Kidney (tissue), 13 donors: ENCODE measurements at regions not wholly inside any gene's neighbourhood (a gene's known extent, or its start where the extent isn't known, plus 50 kb on each side); places are given as distances from the start of the nearest gene placed in this dataset.

Experiments
- DNase-seq, 5 donors: peaks; one replicate each; pipeline ENCODE4 v3.0.0-alpha.2; 2013 to 2020
- FAIRE-seq: peaks from 2 replicates; lab custom pipeline; 2012; peaks lifted over from hg19 to GRCh38; lab: Jason Lieb, UNC
- H3K27ac ChIP-seq, 2 donors: one replicate each; pipeline ENCODE4 v1.7.0; 2013; ENCODE audit warnings: low read depth in 2 of 2, low read length in 2 of 2, inconsistent platforms in 1 of 2
- H3K27me3 ChIP-seq: one replicate; pipeline ENCODE4 v1.7.1; 2013; ENCODE audit warnings: low read length, inconsistent platforms; ENCODE audit not compliant: control insufficient read depth, insufficient read depth
- H3K36me3 ChIP-seq, 3 donors: one replicate each; pipeline versions ENCODE4 v1.7.0 to v1.7.1; 2013; ENCODE audit warnings: low read length in 3 of 3, control low read depth in 1 of 3, inconsistent platforms in 1 of 3; ENCODE audit not compliant: insufficient read depth in 3 of 3, control insufficient read depth in 2 of 3
- H3K4me1 ChIP-seq, 3 donors: one replicate each; pipeline versions ENCODE4 v1.7.0 to v1.7.1; 2013; ENCODE audit warnings: low read length in 3 of 3, inconsistent platforms in 1 of 3, low read depth in 1 of 3; ENCODE audit not compliant: control insufficient read depth in 2 of 3, insufficient read depth in 2 of 3
- H3K4me3 ChIP-seq, 3 donors: one replicate each; pipeline versions ENCODE4 v1.7.0 to v1.8.1; 2013; ENCODE audit warnings: low read length in 3 of 3, control low read depth in 1 of 3, inconsistent platforms in 1 of 3
- H3K9ac ChIP-seq, 3 donors: one replicate each; pipeline versions ENCODE4 v1.7.0 to v1.7.1; 2013; ENCODE audit warnings: low read length in 3 of 3, control low read depth in 1 of 3, inconsistent platforms in 1 of 3
- H3K9me3 ChIP-seq, 3 donors: one replicate each; pipeline versions ENCODE4 v1.7.0 to v1.7.1; 2013; ENCODE audit warnings: low read length in 3 of 3, control low read depth in 1 of 3, inconsistent platforms in 1 of 3; ENCODE audit not compliant: control insufficient read depth in 2 of 3, insufficient read depth in 1 of 3
- CTCF ChIP-seq: IDR thresholded peaks from 3 replicates; pipeline ENCODE4 v1.5.1; 2012; ENCODE audit warnings: mild to moderate bottlenecking, moderate library complexity, borderline replicate concordance; ENCODE audit not compliant: insufficient read depth; ENCODE audit errors: extremely low read depth
- intact Hi-C: fragments of 100-400 bp; cut with DNase I; formaldehyde crosslinking; loops from one replicate; pipeline ENCODE4 v1.11.1; 2022
- donor health status: control.
- donor health status: control.
- donor health status: control.
- donor health status: control.
- donor health status: control.
- donor health status: DM: yes; HTN: yes; CAD: no.
- donor health status: Normal renal cell carcinoma (clear cell type).

- H3K36me3 ChIP-seq: no peaks in the 10 kb centered on the region
- no peak overlapping the region for H3K4me3 ChIP-seq
- no peak for FAIRE-seq
- H3K27me3 ChIP-seq: no peaks in the 10 kb centered on the region
- no peak for TF ChIP-seq CTCF
- no peaks in the 10 kb centered on the region for H3K4me1 ChIP-seq
- DNase-seq: no peak
- no peak overlapping the region for H3K9ac ChIP-seq
- H3K27ac ChIP-seq: no peak overlapping the region
- intact Hi-C loops: no loop called here
- H3K9me3 ChIP-seq: no peaks in the 10 kb centered on the region
These were observed 954.1 kb upstream of the COX7C start for GRCh38 chr5:85663708-85664031.

GRCh38 chr5:85670417-85670816, 947.3 kb upstream of the COX7C start:
- intact Hi-C loops: no loop called here
- H3K4me1 ChIP-seq: no peaks in the 10 kb centered on the region
- H3K4me3 ChIP-seq: no peak overlapping the region
- no peak overlapping the region for H3K9ac ChIP-seq
- no peak for TF ChIP-seq CTCF
- H3K27ac ChIP-seq: no peak overlapping the region
- H3K9me3 ChIP-seq: no peaks in the 10 kb centered on the region
- H3K36me3 ChIP-seq: no peaks in the 10 kb centered on the region
- no peaks in the 10 kb centered on the region for H3K27me3 ChIP-seq
- no peak for DNase-seq
- no peak for FAIRE-seq

- Histone ChIP-seq H3K27ac (no peak overlapping the region), H3K4me3 (no peak overlapping the region), H3K4me1 (no peaks in the 10 kb centered on the region), H3K36me3 (no peaks in the 10 kb centered on the region), H3K9me3 (no peaks in the 10 kb centered on the region), H3K27me3 (no peaks in the 10 kb centered on the region), H3K9ac (no peak overlapping the region)
- peak in 2 of 5 donors; percentile 2 to 38 for DNase-seq
- FAIRE-seq: no peak
- no peak for TF ChIP-seq CTCF
- intact Hi-C loops: no loop called here
These were observed 946.3 kb upstream of the COX7C start for GRCh38 chr5:85671223-85671970.

GRCh38 chr5:85681871-85682270, 935.9 kb upstream of the COX7C start:
- Histone ChIP-seq H3K27ac (no peak overlapping the region), H3K9ac (no peak overlapping the region), H3K27me3 (no peaks in the 10 kb centered on the region), H3K9me3 (no peaks in the 10 kb centered on the region), H3K4me1 (no peaks in the 10 kb centered on the region), H3K36me3 (no peaks in the 10 kb centered on the region), H3K4me3 (no peak overlapping the region)
- no peak for FAIRE-seq
- no peak for TF ChIP-seq CTCF
- intact Hi-C loops: no loop called here
- no peak for DNase-seq
